HCT116 (cell line): ENCODE measurements at regions not wholly inside any gene's neighbourhood (a gene's known extent, or its start where the extent isn't known, plus 50 kb on each side); places are given as distances from the start of the nearest gene placed in this dataset.

Experiments
- ATAC-seq: fragments of 200-7000 bp; cut with Tn5 transposase; 2 replicates; pipeline ENCODE4 v1.9.1; 2020; ENCODE audit warnings: mild to moderate bottlenecking, moderate library complexity
- BruUV-seq: library from RNA; stranded (reverse); fragments of 400-500 nt; replicated peaks from 2 replicates; lab custom pipeline; 2021; lab: Mats Ljungman, UMichigan
- CTCF ChIA-PET: fragments of 300-600 bp; sonication (Branson Sonifier 250); formaldehyde crosslinking; loops from one replicate; lab custom pipeline; 2021; ENCODE audit warnings: antibody characterized with exemption; lab: Charles Lee
- POLR2A ChIA-PET: fragments of 300-600, 350-600 bp; sonication (Branson Sonifier 250); formaldehyde crosslinking; loops from one replicate; lab custom pipeline; 2021; ENCODE audit warnings: antibody characterized with exemption; lab: Charles Lee
- RAD21 ChIA-PET, 2 experiments: fragments of 300-600 bp; sonication (Branson Sonifier 250); formaldehyde crosslinking; loops; one replicate each; lab custom pipeline; 2023; ENCODE audit warnings: low total read pairs in 2 of 2; ENCODE audit not compliant: uncharacterized antibody in 2 of 2, unreplicated experiment in 2 of 2, low non-redundant PET in 1 of 2; lab: Charles Lee
- DNase-seq: peaks from one replicate; pipeline ENCODE4 v3.0.0-alpha.2; 2010; ENCODE audit warnings: low read depth, low spot score
- H2AFZ ChIP-seq: fragments of 200-600 bp; shearing (Covaris generic), sonication (generic); 2 replicates; pipeline ENCODE4 v1.6.1; 2017; ENCODE audit warnings: low read depth, mixed run types, mixed read lengths, antibody characterized with exemption, low read length; ENCODE audit not compliant: poor library complexity, severe bottlenecking
- H3K27ac ChIP-seq: 2 replicates; pipeline ENCODE4 v1.5.1; 2012; ENCODE audit warnings: low read depth, low read length
- H3K27me3 ChIP-seq: fragments of 200-600 bp; sonication (generic); 2 replicates; pipeline ENCODE4 v1.6.1; 2016; ENCODE audit warnings: mixed run types, low read length, mixed read lengths; ENCODE audit not compliant: insufficient read depth
- H3K36me3 ChIP-seq, 2 experiments: fragments of 200-500 bp in 1 of 2; fragments of 200-600 bp in 1 of 2; sonication (Bioruptor generic) in 1 of 2; sonication (generic) in 1 of 2; 2 replicates each; pipeline versions ENCODE4 v1.5.1 to v1.6.1; 2014 to 2016; ENCODE audit warnings: low read length in 2 of 2, inconsistent platforms in 1 of 2, mixed read lengths in 1 of 2, mixed run types in 1 of 2; ENCODE audit not compliant: insufficient read depth in 2 of 2, control insufficient read depth in 1 of 2
- H3K4me1 ChIP-seq, 2 experiments: fragments of 200-600 bp in 1 of 2; sonication (generic) in 1 of 2; 2 replicates each; pipeline versions ENCODE4 v1.5.1 to v1.6.1; 2012 to 2017; ENCODE audit warnings: low read length in 2 of 2, inconsistent platforms in 1 of 2, mild to moderate bottlenecking in 1 of 2, mixed read lengths in 1 of 2, mixed run types in 1 of 2, moderate library complexity in 1 of 2; ENCODE audit not compliant: insufficient read depth in 2 of 2, control insufficient read depth in 1 of 2
- H3K4me2 ChIP-seq: fragments of 200-600 bp; sonication (generic); 2 replicates; pipeline ENCODE4 v1.6.1; 2017; ENCODE audit warnings: mixed run types, low read length, mixed read lengths
- H3K4me3 ChIP-seq, 2 experiments: fragments of 200-600 bp in 1 of 2; sonication (generic) in 1 of 2; replicated peaks in 1 of 2; 2 replicates each; pipeline ENCODE4 v1.5.1; 2011 to 2016; ENCODE audit warnings: low read length in 2 of 2, control low read depth in 1 of 2, low read depth in 1 of 2, mild to moderate bottlenecking in 1 of 2, mixed read lengths in 1 of 2, mixed run types in 1 of 2
- H3K79me2 ChIP-seq: fragments of 200-600 bp; sonication (generic); 2 replicates; pipeline ENCODE4 v1.6.1; 2017; ENCODE audit warnings: mild to moderate bottlenecking, mixed run types, low read length, moderate library complexity, mixed read lengths; ENCODE audit not compliant: insufficient read depth
- H3K9ac ChIP-seq: fragments of 200-600 bp; sonication (generic); 2 replicates; pipeline ENCODE4 v1.6.1; 2016; ENCODE audit warnings: low read length, mixed read lengths
- H3K9me2 ChIP-seq: fragments of 200-600 bp; sonication (generic), shearing (Covaris generic); 2 replicates; pipeline ENCODE4 v1.6.1; 2017; ENCODE audit warnings: mixed run types, mild to moderate bottlenecking, moderate library complexity; ENCODE audit not compliant: insufficient read depth
- H3K9me3 ChIP-seq, 2 experiments: fragments of 200-500 bp in 1 of 2; fragments of 200-600 bp in 1 of 2; sonication (Bioruptor generic) in 1 of 2; sonication (generic) in 1 of 2; 2 replicates each; pipeline ENCODE4 v1.6.1; 2014 to 2017; ENCODE audit warnings: low read length in 2 of 2, mixed read lengths in 2 of 2, inconsistent platforms in 1 of 2, low read depth in 1 of 2, mild to moderate bottlenecking in 1 of 2, mixed run types in 1 of 2, moderate library complexity in 1 of 2; ENCODE audit not compliant: control insufficient read depth in 1 of 2, insufficient read depth in 1 of 2
- H4K20me1 ChIP-seq: fragments of 200-600 bp; sonication (generic), shearing (Covaris generic); 2 replicates; pipeline ENCODE4 v1.6.1; 2017; ENCODE audit warnings: mixed run types, mild to moderate bottlenecking, moderate library complexity; ENCODE audit not compliant: insufficient read depth
- ATF3 ChIP-seq: IDR thresholded peaks from 2 replicates; pipeline ENCODE4 v1.6.1; 2012
- CEBPB ChIP-seq: IDR thresholded peaks from 2 replicates; pipeline ENCODE4 v1.6.1; 2012; ENCODE audit warnings: low read depth
- CTCF ChIP-seq, 3 experiments: fragments of 200-600 bp in 1 of 3; sonication (generic) in 1 of 3; IDR thresholded peaks in 2 of 3; conservative IDR thresholded peaks in 1 of 3; 2 replicates each; pipeline ENCODE4 v1.5.1; 2012 to 2017; ENCODE audit warnings: low read depth in 2 of 3, low read length in 2 of 3, antibody characterized with exemption in 1 of 3, borderline replicate concordance in 1 of 3, control low read depth in 1 of 3, mild to moderate bottlenecking in 1 of 3, mixed read lengths in 1 of 3, mixed run types in 1 of 3, moderate library complexity in 1 of 3; ENCODE audit not compliant: insufficient read depth in 1 of 3
- EGR1 ChIP-seq: IDR thresholded peaks from 2 replicates; pipeline ENCODE4 v1.6.1; 2012; ENCODE audit warnings: low read depth
- ELF1 ChIP-seq: IDR thresholded peaks from 2 replicates; pipeline ENCODE4 v1.6.1; 2012; ENCODE audit warnings: low read depth, borderline replicate concordance
- EZH2 ChIP-seq: fragments of 200-600 bp; sonication (generic); IDR thresholded peaks from 2 replicates; pipeline ENCODE4 v1.6.1; 2017; ENCODE audit warnings: antibody characterized with exemption, mixed run types
- EZH2phosphoT487 ChIP-seq: fragments of 200-600 bp; IDR thresholded peaks from 2 replicates; pipeline ENCODE4 v1.6.1; 2018; ENCODE audit warnings: antibody characterized with exemption, borderline replicate concordance
- FOSL1 ChIP-seq: IDR thresholded peaks from 2 replicates; pipeline ENCODE4 v1.6.1; 2012; ENCODE audit warnings: low read depth
- JUND ChIP-seq: IDR thresholded peaks from 2 replicates; pipeline ENCODE4 v1.6.1; 2012
- MAX ChIP-seq: IDR thresholded peaks from 2 replicates; pipeline ENCODE4 v1.6.1; 2012
- POLR2A ChIP-seq: IDR thresholded peaks from 2 replicates; pipeline ENCODE4 v1.7.0; 2011; ENCODE audit warnings: borderline replicate concordance; ENCODE audit not compliant: insufficient read depth, insufficient read length; ENCODE audit errors: extremely low read depth
- RAD21 ChIP-seq: IDR thresholded peaks from 2 replicates; pipeline ENCODE4 v1.6.1; 2012; ENCODE audit warnings: low read depth, mild to moderate bottlenecking
- SIN3A ChIP-seq: IDR thresholded peaks from 2 replicates; pipeline ENCODE4 v1.6.1; 2012; ENCODE audit warnings: low read depth
- SRF ChIP-seq: IDR thresholded peaks from 2 replicates; pipeline ENCODE4 v1.6.1; 2012; ENCODE audit warnings: low read depth
- YY1 ChIP-seq: IDR thresholded peaks from 2 replicates; pipeline ENCODE4 v1.6.1; 2011; ENCODE audit warnings: low read length, low read depth, moderate library complexity, mild to moderate bottlenecking; ENCODE audit not compliant: insufficient replicate concordance; ENCODE audit errors: extremely low read depth
- ZFX ChIP-seq: fragments of 450-650 bp; IDR thresholded peaks from 2 replicates; pipeline ENCODE4 v1.6.1; 2017
- ZNF274 ChIP-seq: fragments of 200-500 bp; sonication (Bioruptor generic); IDR thresholded peaks from 2 replicates; pipeline ENCODE4 v1.6.1; 2014; ENCODE audit warnings: mild to moderate bottlenecking, low read depth, low read length, inconsistent platforms
- intact Hi-C: fragments of 100-400 bp; cut with micrococcal nuclease; formaldehyde crosslinking; loops from 2 replicates; pipeline ENCODE4 v1.10.0; 2022
- TF ChIP-seq, protein P1 (sequence below): IDR thresholded peaks from 2 replicates; pipeline ENCODE4 v1.6.1; 2011; ENCODE audit warnings: mild to moderate bottlenecking, low read length, moderate library complexity; ENCODE audit not compliant: insufficient replicate concordance; ENCODE audit errors: extremely low read depth

- TF ChIP-seq ZFX (no peak), ELF1 (no peak), RAD21 (no peak), POLR2A (no peak), EZH2 (no peak)
These were observed 62.4 kb upstream of the SHISA6 start (continued) for GRCh38 chr17:11178581-11178980.

DNA sequence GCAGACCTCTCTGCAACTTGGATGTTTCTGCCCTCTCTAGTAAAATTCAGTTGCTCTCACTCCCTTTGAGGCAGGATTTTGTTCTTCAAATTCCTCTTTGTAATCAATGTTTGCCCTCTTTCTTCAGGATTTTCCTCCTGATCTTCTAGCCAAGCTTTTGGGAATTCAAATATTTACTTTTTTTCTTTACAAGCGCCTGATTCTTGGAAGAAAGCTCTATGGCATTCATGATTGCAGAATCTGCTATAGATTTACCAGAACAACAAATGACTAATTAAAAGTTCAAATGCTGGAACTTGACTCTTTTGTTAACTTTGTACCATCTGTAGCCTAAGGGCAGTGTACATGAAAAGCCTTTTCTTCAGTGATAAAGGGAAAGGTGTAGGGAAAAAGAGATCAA is 63.7 kb upstream of the SHISA6 start:
- ChIA-PET RAD21 (no interaction called here), CTCF (no interaction called here), POLR2A (no interaction called here)
- BruUV-seq = no TSS peak
- Histone ChIP-seq H3K4me1 (no peaks in the 10 kb centered on the region), H3K27me3 (no peaks in the 10 kb centered on the region), H3K9me2 (no peaks in the 10 kb centered on the region), H3K27ac (no peak overlapping the region), H3K9ac (no peak overlapping the region), H2AFZ (no peak overlapping the region), H4K20me1 (no peaks in the 10 kb centered on the region), H3K9me3 (peaks cover 0 to 21% of the 10 kb centered on the region in 2 experiments; a peak in 2 of 4 replicates), H3K4me2 (no peak overlapping the region), H3K36me3 (no peaks in the 10 kb centered on the region), H3K79me2 (no peaks in the 10 kb centered on the region), H3K4me3 (no peak overlapping the region)
- intact Hi-C loops = no loop called here
- no peak for TF ChIP-seq ELF1
- no peak for TF ChIP-seq POLR2A
- TF ChIP-seq RAD21 = no peak
- TF ChIP-seq FOSL1 = no peak
- no peak for TF ChIP-seq SIN3A
- no peak for TF ChIP-seq ATF3
- TF ChIP-seq CEBPB = no peak
- TF ChIP-seq, protein P1, sequence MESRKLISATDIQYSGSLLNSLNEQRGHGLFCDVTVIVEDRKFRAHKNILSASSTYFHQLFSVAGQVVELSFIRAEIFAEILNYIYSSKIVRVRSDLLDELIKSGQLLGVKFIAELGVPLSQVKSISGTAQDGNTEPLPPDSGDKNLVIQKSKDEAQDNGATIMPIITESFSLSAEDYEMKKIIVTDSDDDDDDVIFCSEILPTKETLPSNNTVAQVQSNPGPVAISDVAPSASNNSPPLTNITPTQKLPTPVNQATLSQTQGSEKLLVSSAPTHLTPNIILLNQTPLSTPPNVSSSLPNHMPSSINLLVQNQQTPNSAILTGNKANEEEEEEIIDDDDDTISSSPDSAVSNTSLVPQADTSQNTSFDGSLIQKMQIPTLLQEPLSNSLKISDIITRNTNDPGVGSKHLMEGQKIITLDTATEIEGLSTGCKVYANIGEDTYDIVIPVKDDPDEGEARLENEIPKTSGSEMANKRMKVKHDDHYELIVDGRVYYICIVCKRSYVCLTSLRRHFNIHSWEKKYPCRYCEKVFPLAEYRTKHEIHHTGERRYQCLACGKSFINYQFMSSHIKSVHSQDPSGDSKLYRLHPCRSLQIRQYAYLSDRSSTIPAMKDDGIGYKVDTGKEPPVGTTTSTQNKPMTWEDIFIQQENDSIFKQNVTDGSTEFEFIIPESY = no peak
- TF ChIP-seq EZH2phosphoT487 = no peak
- TF ChIP-seq JUND = no peak
- no peak for TF ChIP-seq SRF
- no peak for TF ChIP-seq EGR1
- no peak for TF ChIP-seq EZH2
- no peak for TF ChIP-seq YY1
- TF ChIP-seq CTCF (IDR thresholded peaks at IDR 0.05 in 2 of 3, conservative IDR thresholded peaks at IDR 0.05 in 1 of 3; ENCODE audit: borderline replicate concordance in 1 of 3, insufficient read depth in 1 of 3, low read depth in 2 of 3, low read length in 2 of 3) = no peak
- TF ChIP-seq MAX = no peak
- TF ChIP-seq ZFX = no peak
- no peak for TF ChIP-seq ZNF274
- ATAC-seq = no peak
- DNase-seq = no peak
